Vagina (tissue), 2 donors: ENCODE measurements at regions not wholly inside any gene's neighbourhood (a gene's known extent, or its start where the extent isn't known, plus 50 kb on each side); places are given as distances from the start of the nearest gene placed in this dataset.

Experiments used
- DNase-seq, 2 donors: peaks; one replicate each; pipeline ENCODE4 v3.0.0-alpha.2; 2017; ENCODE audit errors: extremely low spot score in 2 of 2
- H3K27ac ChIP-seq: fragments of 200-600 bp; sonication (generic); one replicate; pipeline ENCODE4 v1.5.1; 2019
- H3K27me3 ChIP-seq: fragments of 200-600 bp; sonication (generic); one replicate; pipeline ENCODE4 v1.5.1; 2019
- H3K36me3 ChIP-seq, 2 donors: fragments of 200-600 bp; sonication (generic); one replicate each; pipeline ENCODE4 v1.5.1; 2017 to 2019
- H3K4me1 ChIP-seq: fragments of 200-600 bp; sonication (generic); one replicate; pipeline ENCODE4 v1.5.1; 2019
- H3K4me3 ChIP-seq, 2 donors: fragments of 200-600 bp; sonication (generic); 1 replicate in 1 of 2; 2 replicates in 1 of 2; pipeline ENCODE4 v1.5.1; 2016 to 2019
- H3K9me3 ChIP-seq: fragments of 200-600 bp; sonication (generic); one replicate; pipeline ENCODE4 v1.5.1; 2019
- POLR2A ChIP-seq, 2 donors: fragments of 450-650 bp; IDR thresholded peaks; one replicate each; pipeline ENCODE4 v1.6.1; 2017; ENCODE audit warnings: antibody characterized with exemption in 2 of 2, mild to moderate bottlenecking in 2 of 2, moderate library complexity in 2 of 2
- POLR2AphosphoS5 ChIP-seq, 2 donors: sonication (generic); formaldehyde crosslinking; IDR thresholded peaks; one replicate each; pipeline ENCODE4 v1.9.0; 2017; ENCODE audit warnings: antibody characterized with exemption in 2 of 2, mild to moderate bottlenecking in 2 of 2, low read depth in 1 of 2; ENCODE audit not compliant: insufficient read depth in 1 of 2
- intact Hi-C: fragments of 100-400 bp; cut with DNase I; formaldehyde crosslinking; loops from one replicate; pipeline ENCODE4 v1.15.1; 2023
- TF ChIP-seq, protein P1 (sequence below), 3 experiments: fragments of 450-650 bp in 2 of 3; fragments of 200-600 bp in 1 of 3; sonication (generic) in 1 of 3; IDR thresholded peaks; one replicate each; pipeline ENCODE4 v1.5.1; 2017 to 2019; ENCODE audit warnings: antibody characterized with exemption in 3 of 3, mild to moderate bottlenecking in 2 of 3, moderate library complexity in 2 of 3

GRCh38 chr13:39894586-39894985, 239.1 kb downstream of the COG6 start:
- no peaks in the 10 kb centered on the region for H3K9me3 ChIP-seq
- TF ChIP-seq POLR2AphosphoS5 (IDR thresholded peaks at IDR 0.05; ENCODE audit: insufficient read depth in 1 of 2, low read depth in 1 of 2): no peak
- TF ChIP-seq, protein P1, sequence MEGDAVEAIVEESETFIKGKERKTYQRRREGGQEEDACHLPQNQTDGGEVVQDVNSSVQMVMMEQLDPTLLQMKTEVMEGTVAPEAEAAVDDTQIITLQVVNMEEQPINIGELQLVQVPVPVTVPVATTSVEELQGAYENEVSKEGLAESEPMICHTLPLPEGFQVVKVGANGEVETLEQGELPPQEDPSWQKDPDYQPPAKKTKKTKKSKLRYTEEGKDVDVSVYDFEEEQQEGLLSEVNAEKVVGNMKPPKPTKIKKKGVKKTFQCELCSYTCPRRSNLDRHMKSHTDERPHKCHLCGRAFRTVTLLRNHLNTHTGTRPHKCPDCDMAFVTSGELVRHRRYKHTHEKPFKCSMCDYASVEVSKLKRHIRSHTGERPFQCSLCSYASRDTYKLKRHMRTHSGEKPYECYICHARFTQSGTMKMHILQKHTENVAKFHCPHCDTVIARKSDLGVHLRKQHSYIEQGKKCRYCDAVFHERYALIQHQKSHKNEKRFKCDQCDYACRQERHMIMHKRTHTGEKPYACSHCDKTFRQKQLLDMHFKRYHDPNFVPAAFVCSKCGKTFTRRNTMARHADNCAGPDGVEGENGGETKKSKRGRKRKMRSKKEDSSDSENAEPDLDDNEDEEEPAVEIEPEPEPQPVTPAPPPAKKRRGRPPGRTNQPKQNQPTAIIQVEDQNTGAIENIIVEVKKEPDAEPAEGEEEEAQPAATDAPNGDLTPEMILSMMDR (IDR thresholded peaks at IDR 0.05): no peak
- no peak for TF ChIP-seq POLR2A (IDR thresholded peaks at IDR 0.05)
- DNase-seq: no peak
- peaks cover 7% of the 10 kb centered on the region for H3K4me1 ChIP-seq
- no peak overlapping the region for H3K27ac ChIP-seq
- intact Hi-C loops: no loop called here
- H3K36me3 ChIP-seq: no peaks in the 10 kb centered on the region
- no peak overlapping the region for H3K4me3 ChIP-seq
- H3K27me3 ChIP-seq: no peaks in the 10 kb centered on the region

DNA sequence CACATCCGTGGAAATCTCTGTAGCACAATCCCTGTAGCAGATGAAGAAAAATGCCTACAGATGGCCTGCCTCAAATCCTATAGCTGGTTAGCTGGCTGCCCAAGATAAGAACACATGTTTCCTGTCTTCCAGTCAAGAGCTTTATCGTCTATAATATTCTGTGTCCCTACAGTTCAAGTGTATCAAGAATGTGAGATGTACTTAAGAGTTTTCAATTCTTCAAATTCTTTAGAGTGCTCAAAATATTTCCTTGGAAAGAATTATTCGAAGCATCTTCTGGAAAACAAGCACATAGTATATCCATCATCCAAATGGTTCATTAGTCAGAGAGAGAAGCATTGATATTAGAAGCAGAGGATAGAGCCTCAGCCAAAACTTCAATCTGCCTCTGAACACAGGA, 239.8 kb downstream of the COG6 start:
- intact Hi-C loops: no loop called here
- H3K27ac ChIP-seq: no peak overlapping the region
- TF ChIP-seq POLR2AphosphoS5 (IDR thresholded peaks at IDR 0.05; ENCODE audit: insufficient read depth in 1 of 2, low read depth in 1 of 2): no peak
- TF ChIP-seq POLR2A (IDR thresholded peaks at IDR 0.05): no peak
- TF ChIP-seq, protein P1 (IDR thresholded peaks at IDR 0.05): no peak
- no peaks in the 10 kb centered on the region for H3K9me3 ChIP-seq
- H3K4me1 ChIP-seq: peaks cover 7% of the 10 kb centered on the region
- H3K27me3 ChIP-seq: no peaks in the 10 kb centered on the region
- no peak overlapping the region for H3K4me3 ChIP-seq
- no peak for DNase-seq
- no peaks in the 10 kb centered on the region for H3K36me3 ChIP-seq

DNA sequence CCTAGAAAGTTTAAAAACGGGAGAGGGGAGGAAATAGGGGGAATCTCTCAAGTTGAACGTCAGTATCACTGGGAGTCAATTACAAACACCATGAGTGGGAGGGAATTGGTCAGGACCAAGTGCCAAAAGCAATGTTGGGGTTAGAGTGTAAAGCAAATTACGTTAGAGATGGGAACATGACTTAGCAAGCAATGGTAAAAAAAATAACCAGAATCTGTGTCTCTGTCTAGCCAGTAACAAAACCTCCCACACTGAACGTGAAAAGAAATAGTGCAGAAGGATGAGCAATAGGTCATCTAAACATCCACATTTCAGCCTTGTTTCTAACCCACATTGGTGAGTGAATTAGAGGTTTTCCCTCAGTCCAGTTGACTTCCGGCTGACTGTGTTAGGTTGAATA, 242.2 kb downstream of the COG6 start:
- Histone ChIP-seq H3K27ac (no peak overlapping the region), H3K4me3 (no peak overlapping the region), H3K27me3 (no peaks in the 10 kb centered on the region), H3K36me3 (no peaks in the 10 kb centered on the region), H3K4me1 (peaks cover 7% of the 10 kb centered on the region), H3K9me3 (no peaks in the 10 kb centered on the region)
- intact Hi-C loops: no loop called here
- TF ChIP-seq, protein P1 (IDR thresholded peaks at IDR 0.05): no peak
- TF ChIP-seq POLR2A (IDR thresholded peaks at IDR 0.05) (no peak), POLR2AphosphoS5 (IDR thresholded peaks at IDR 0.05; ENCODE audit: insufficient read depth in 1 of 2, low read depth in 1 of 2) (no peak)
- DNase-seq: no peak

GRCh38 chr13:39900106-39900750, 244.8 kb downstream of the COG6 start:
- H3K27ac ChIP-seq: no peak overlapping the region
- intact Hi-C loops: no loop called here
- no peak for TF ChIP-seq POLR2A (IDR thresholded peaks at IDR 0.05)
- peak in 1 of 2 donors; percentile 37 for TF ChIP-seq POLR2AphosphoS5 (IDR thresholded peaks at IDR 0.05; ENCODE audit: insufficient read depth in 1 of 2, low read depth in 1 of 2)

DNA sequence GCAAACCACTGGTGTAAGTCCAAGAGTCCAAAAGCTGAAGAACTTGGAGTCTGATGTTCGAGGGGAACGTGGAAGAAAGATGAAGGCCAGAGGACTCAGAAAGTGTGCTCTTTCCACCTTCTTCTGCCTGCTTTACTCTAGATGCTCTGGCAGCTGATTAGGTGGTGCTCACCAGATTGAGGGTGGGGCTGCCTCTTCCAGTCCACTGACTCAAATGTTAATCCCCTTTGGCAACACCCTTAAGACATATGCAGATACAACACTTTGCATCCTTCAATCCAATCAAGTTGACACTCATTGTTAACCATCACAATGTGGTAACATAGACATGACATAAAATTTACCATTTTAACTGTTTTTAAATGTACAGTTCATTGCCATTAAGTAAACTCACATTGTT, 249.5 kb downstream of the COG6 start:
- H3K36me3 ChIP-seq: no peaks in the 10 kb centered on the region
- no peaks in the 10 kb centered on the region for H3K4me1 ChIP-seq
- TF ChIP-seq, protein P1 (IDR thresholded peaks at IDR 0.05): no peak
- TF ChIP-seq POLR2AphosphoS5 (IDR thresholded peaks at IDR 0.05; ENCODE audit: insufficient read depth in 1 of 2, low read depth in 1 of 2) (no peak), POLR2A (IDR thresholded peaks at IDR 0.05) (no peak)
- H3K27me3 ChIP-seq: no peaks in the 10 kb centered on the region
- no peak overlapping the region for H3K4me3 ChIP-seq
- H3K9me3 ChIP-seq: no peaks in the 10 kb centered on the region
- DNase-seq: no peak
- intact Hi-C loops: no loop called here
- H3K27ac ChIP-seq: no peak overlapping the region

More at GRCh38 chr13:39900106-39900750, 244.8 kb downstream of the COG6 start:
- no peaks in the 10 kb centered on the region for H3K36me3 ChIP-seq
- no peaks in the 10 kb centered on the region for H3K27me3 ChIP-seq
- no peak for DNase-seq
- H3K9me3 ChIP-seq: no peaks in the 10 kb centered on the region
- no peak overlapping the region for H3K4me3 ChIP-seq
- H3K4me1 ChIP-seq: no peaks in the 10 kb centered on the region
